Osteoblast (primary cell): ENCODE measurements at regions not wholly inside any gene's neighbourhood (a gene's known extent, or its start where the extent isn't known, plus 50 kb on each side); places are given as distances from the start of the nearest gene placed in this dataset.

ENCODE experiments used
- DNase-seq: peaks from one replicate; pipeline ENCODE4 v3.0.0; 2011; ENCODE audit warnings: low spot score, mixed read lengths; ENCODE audit not compliant: insufficient read length; ENCODE audit errors: missing footprints
- H2AFZ ChIP-seq: 2 replicates; pipeline ENCODE4 v1.6.0; 2011; ENCODE audit warnings: mild to moderate bottlenecking, low read length
- H3K27ac ChIP-seq: 2 replicates; pipeline ENCODE4 v1.5.1; 2011; ENCODE audit warnings: mild to moderate bottlenecking, low read depth, low read length, moderate library complexity
- H3K27me3 ChIP-seq: 2 replicates; pipeline ENCODE4 v1.6.0; 2012; ENCODE audit warnings: mild to moderate bottlenecking, control low read depth, inconsistent platforms, low read length, moderate library complexity; ENCODE audit not compliant: insufficient read depth
- H3K36me3 ChIP-seq: 2 replicates; pipeline ENCODE4 v1.5.1; 2011; ENCODE audit warnings: mild to moderate bottlenecking, low read length, control low read depth, moderate library complexity; ENCODE audit not compliant: insufficient read depth
- H3K4me1 ChIP-seq: 2 replicates; pipeline ENCODE4 v1.5.1; 2011; ENCODE audit warnings: mild to moderate bottlenecking, low read length, control low read depth, moderate library complexity; ENCODE audit not compliant: insufficient read depth
- H3K4me2 ChIP-seq: 2 replicates; pipeline ENCODE4 v1.6.0; 2011; ENCODE audit warnings: mild to moderate bottlenecking, low read length; ENCODE audit not compliant: insufficient read depth
- H3K4me3 ChIP-seq: fragments of 200-600 bp; sonication (generic); 3 replicates; pipeline ENCODE4 v1.5.1; 2012; ENCODE audit warnings: mild to moderate bottlenecking, low read length, inconsistent platforms; ENCODE audit not compliant: insufficient read depth
- H3K79me2 ChIP-seq: 2 replicates; pipeline ENCODE4 v1.6.0; 2012; ENCODE audit warnings: mild to moderate bottlenecking, low read length, control low read depth, inconsistent platforms; ENCODE audit not compliant: insufficient read depth
- H3K9me3 ChIP-seq: 2 replicates; pipeline ENCODE4 v1.5.1; 2011; ENCODE audit warnings: low read depth, low read length, control low read depth
- H4K20me1 ChIP-seq: 2 replicates; pipeline ENCODE4 v1.6.0; 2012; ENCODE audit warnings: mild to moderate bottlenecking, low read length, control low read depth; ENCODE audit not compliant: insufficient read depth
- TF ChIP-seq, protein P1 (sequence below): IDR thresholded peaks from 2 replicates; pipeline ENCODE4 v1.5.1; 2011; ENCODE audit warnings: mild to moderate bottlenecking, low read depth, low read length, moderate library complexity; ENCODE audit errors: extremely low read depth

DNA sequence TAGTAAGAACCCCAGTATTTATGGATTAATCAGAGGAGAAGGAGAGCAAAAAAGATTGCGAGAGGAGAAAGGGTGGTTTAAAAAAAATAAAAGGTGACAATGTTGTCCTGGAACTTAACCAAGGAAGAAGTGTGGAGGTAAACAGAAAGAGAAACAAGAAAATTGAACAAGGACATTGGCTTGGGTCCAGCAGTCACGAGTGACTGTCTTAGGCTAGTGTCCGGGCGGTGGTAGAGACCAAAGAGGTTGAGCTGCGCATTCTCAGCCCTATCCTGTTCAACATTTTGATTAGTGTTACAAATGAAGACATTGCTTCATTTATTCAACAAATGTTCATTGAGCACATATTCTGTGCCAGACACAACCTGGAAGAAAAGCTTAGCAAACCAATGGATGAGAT lies 329.9 kb downstream of the FGFR2 start:
- Histone ChIP-seq H3K4me2 (no peak overlapping the region), H3K27ac (no peak overlapping the region), H4K20me1 (no peaks in the 10 kb centered on the region), H3K36me3 (no peaks in the 10 kb centered on the region), H3K4me1 (no peaks in the 10 kb centered on the region), H2AFZ (no peak overlapping the region), H3K27me3 (no peaks in the 10 kb centered on the region), H3K4me3 (no peak overlapping the region), H3K79me2 (no peaks in the 10 kb centered on the region), H3K9me3 (peaks cover 2% of the 10 kb centered on the region)
- DNase-seq = no peak
- TF ChIP-seq, protein P1, sequence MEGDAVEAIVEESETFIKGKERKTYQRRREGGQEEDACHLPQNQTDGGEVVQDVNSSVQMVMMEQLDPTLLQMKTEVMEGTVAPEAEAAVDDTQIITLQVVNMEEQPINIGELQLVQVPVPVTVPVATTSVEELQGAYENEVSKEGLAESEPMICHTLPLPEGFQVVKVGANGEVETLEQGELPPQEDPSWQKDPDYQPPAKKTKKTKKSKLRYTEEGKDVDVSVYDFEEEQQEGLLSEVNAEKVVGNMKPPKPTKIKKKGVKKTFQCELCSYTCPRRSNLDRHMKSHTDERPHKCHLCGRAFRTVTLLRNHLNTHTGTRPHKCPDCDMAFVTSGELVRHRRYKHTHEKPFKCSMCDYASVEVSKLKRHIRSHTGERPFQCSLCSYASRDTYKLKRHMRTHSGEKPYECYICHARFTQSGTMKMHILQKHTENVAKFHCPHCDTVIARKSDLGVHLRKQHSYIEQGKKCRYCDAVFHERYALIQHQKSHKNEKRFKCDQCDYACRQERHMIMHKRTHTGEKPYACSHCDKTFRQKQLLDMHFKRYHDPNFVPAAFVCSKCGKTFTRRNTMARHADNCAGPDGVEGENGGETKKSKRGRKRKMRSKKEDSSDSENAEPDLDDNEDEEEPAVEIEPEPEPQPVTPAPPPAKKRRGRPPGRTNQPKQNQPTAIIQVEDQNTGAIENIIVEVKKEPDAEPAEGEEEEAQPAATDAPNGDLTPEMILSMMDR = no peak

DNA sequence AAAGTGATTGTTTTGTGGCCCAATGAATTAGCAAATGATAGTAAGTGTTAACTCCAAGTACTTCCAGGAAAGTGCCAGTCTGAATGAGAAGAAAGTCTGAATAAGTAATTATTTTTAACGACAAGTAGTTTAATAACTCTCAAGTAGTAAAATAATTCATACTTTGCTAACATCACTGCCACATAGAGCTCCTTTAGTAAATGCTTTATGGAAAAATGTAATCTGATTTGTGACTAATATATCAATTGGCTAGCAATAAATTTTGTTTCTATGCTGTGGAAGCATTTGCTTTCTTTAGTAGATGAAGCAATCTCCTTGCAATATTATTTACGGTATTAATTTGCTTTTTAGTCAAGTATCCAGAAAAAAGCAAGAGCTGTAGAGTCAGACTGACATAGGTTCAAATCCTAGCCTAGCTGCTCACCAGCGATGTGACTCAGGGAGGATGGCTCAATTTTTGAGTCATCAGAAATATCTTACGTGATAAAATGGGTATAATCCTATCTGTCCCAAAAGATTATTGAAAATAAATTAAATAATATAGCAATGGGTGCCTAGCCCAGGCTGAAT lies 329.3 kb downstream of the FGFR2 start:
- Histone ChIP-seq H3K4me1 (no peaks in the 10 kb centered on the region), H2AFZ (no peak overlapping the region), H4K20me1 (no peaks in the 10 kb centered on the region), H3K79me2 (no peaks in the 10 kb centered on the region), H3K27ac (no peak overlapping the region), H3K36me3 (no peaks in the 10 kb centered on the region), H3K4me2 (no peak overlapping the region), H3K9me3 (peaks cover 2% of the 10 kb centered on the region), H3K4me3 (no peak overlapping the region), H3K27me3 (no peaks in the 10 kb centered on the region)
- DNase-seq = no peak
- TF ChIP-seq, protein P1 = no peak

DNA sequence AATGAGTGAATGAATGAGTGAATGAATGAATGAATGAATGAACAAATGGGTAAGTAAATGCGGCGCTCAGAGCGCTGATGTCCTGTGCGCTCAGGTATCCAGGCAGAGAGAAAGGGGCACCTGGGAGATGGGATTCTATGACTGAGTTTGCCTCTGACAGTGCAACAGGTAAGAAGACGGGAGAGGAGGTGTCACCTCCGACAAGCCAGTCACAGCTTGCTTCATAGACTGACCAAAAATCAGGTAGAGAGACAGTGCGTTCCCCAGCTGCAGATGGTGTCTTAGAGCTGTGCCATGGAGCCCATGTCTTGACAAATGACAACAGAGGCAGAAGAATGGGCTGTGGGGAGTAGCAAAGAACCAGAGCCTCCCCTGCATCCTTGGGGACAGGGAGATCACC lies 327.3 kb downstream of the FGFR2 start:
- Histone ChIP-seq H3K27ac (no peak overlapping the region), H2AFZ (no peak overlapping the region), H3K36me3 (no peaks in the 10 kb centered on the region), H3K27me3 (no peaks in the 10 kb centered on the region), H3K4me2 (no peak overlapping the region), H3K79me2 (no peaks in the 10 kb centered on the region), H3K9me3 (peaks cover 2% of the 10 kb centered on the region), H4K20me1 (no peaks in the 10 kb centered on the region), H3K4me1 (no peaks in the 10 kb centered on the region), H3K4me3 (no peak overlapping the region)
- no peak for DNase-seq
- TF ChIP-seq, protein P1 = no peak

DNA sequence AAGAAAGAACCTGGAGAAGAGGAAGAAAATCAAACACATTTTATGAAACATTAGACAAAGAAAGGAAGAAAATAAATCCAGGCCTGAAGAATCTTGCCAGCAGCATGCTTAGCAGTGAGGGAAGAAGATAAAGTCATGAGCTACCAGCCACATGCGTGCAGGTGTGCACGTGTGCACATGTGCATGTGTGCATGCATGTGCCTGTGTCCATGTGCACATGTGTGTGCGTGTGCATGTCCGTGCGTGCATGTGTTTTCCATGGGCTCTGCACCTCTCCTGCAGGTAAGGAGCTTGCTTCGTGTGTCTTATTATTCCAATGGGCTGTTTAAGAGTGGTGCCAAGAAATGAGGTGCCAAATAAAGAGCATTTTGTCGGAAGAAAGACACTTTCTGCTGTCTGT lies 322.2 kb downstream of the FGFR2 start:
- H3K36me3 ChIP-seq = no peaks in the 10 kb centered on the region
- no peak overlapping the region for H3K4me2 ChIP-seq
- H3K79me2 ChIP-seq = no peaks in the 10 kb centered on the region
- TF ChIP-seq, protein P1 = no peak
- H3K27ac ChIP-seq = no peak overlapping the region
- H3K27me3 ChIP-seq = no peaks in the 10 kb centered on the region
- no peak overlapping the region for H2AFZ ChIP-seq
- no peak overlapping the region for H3K4me3 ChIP-seq
- no peaks in the 10 kb centered on the region for H3K4me1 ChIP-seq
- no peak for DNase-seq
- H4K20me1 ChIP-seq = no peaks in the 10 kb centered on the region
- no peaks in the 10 kb centered on the region for H3K9me3 ChIP-seq
